NT2/D1 (cell line): ENCODE measurements at regions not wholly inside any gene's neighbourhood (a gene's known extent, or its start where the extent isn't known, plus 50 kb on each side); places are given as distances from the start of the nearest gene placed in this dataset.

Source experiments
- YY1 ChIP-seq: IDR thresholded peaks from 2 replicates; pipeline ENCODE4 v1.6.1; 2011; ENCODE audit not compliant: insufficient read length, insufficient read depth
- ZNF274 ChIP-seq: IDR thresholded peaks from 2 replicates; pipeline ENCODE4 v1.6.1; 2011; ENCODE audit warnings: mild to moderate bottlenecking, low read depth, low read length

DNA sequence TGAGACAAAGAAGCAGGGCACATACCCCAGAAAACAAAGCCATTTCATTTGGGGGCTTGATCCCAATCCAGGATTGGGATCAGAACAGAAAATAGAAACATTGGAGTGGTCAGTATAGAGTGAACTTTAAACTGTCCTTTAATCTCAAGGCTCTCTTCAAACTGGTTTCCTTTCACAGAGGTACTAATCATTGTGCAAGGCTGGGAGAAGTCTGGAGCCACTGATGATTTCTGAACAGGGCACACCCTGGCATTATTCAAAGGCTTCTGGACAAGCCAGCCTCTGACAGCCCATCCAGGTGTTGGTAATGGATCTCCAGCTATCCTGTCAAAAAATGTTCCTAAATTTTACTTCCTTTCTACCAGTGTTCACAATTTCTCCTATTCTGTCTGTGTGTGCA is 244.5 kb downstream of the DDX3Y start:
- no peak for TF ChIP-seq ZNF274
- no peak for TF ChIP-seq YY1
